ENCODE measurements at regions not wholly inside any gene's neighbourhood (a gene's known extent, or its start where the extent isn't known, plus 50 kb on each side); places are given as distances from the start of the nearest gene placed in this dataset.

GRCh38 chr7:156069891-156070290 is 257.6 kb upstream of the SHH start:
- no peak for DNase-seq (ENCODE audit: low spot score)

- DNase-seq (ENCODE audit: low spot score), result no peak
These were observed 254.9 kb upstream of the SHH start for GRCh38 chr7:156067156-156067555.

DNA sequence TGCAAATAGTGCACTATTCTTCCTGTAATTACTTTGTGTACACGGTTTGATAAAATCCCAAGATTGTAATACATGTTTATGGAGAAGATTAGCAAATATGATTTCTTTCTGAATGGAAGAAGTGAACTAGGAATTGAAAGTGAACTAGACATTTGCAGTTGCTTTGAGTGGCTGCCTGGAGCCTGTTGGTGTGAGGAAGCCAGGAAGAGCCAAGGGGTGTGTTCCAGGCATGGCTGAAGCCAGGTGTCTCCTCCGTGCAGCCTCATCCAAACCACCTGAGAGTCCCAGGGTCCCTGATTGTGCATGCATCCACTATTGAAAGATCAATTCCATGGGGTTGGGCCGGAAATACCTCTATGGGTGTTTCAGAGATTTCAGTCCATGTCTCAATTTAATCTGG is 253.1 kb upstream of the SHH start:
- no peak for DNase-seq (ENCODE audit: low spot score)

GRCh38 chr7:156064971-156065386 is 252.7 kb upstream of the SHH start:
- DNase-seq (ENCODE audit: low spot score), result peak; percentile 65

- DNase-seq (ENCODE audit: low spot score), result no peak
These were observed 251.1 kb upstream of the SHH start for GRCh38 chr7:156063241-156063810.

- DNase-seq (ENCODE audit: low spot score), result no peak
These were observed 250.0 kb upstream of the SHH start for GRCh38 chr7:156062286-156062685.

DNA sequence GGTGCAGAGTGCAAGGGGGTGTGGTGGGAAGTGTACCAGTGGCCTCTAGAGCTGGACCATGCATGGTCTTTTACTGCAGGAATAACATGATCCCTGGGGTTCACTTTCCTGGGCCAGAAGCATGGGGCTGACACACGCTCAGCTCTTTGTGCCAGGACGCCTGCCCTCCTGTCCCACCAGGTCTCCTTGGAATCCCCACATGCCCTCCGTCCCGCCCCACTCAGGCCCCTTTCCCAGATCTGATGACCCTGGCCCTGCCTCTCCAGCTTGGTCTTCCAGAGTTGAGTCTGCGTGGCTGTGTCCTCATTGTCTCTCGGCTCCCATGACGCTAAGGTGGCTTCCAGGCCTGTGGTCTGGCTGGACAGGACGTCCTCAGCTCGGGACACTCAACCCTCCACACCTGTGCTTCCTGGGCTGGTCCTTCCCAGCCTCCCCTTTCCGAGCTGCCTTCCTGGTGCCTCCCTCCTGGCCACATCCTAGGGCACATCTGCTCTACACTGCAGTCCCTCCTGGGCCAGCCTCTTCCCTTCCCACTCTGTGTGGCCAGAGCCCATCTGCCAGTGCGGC is 249.5 kb upstream of the SHH start:
- DNase-seq (ENCODE audit: low spot score), result no peak

DNA sequence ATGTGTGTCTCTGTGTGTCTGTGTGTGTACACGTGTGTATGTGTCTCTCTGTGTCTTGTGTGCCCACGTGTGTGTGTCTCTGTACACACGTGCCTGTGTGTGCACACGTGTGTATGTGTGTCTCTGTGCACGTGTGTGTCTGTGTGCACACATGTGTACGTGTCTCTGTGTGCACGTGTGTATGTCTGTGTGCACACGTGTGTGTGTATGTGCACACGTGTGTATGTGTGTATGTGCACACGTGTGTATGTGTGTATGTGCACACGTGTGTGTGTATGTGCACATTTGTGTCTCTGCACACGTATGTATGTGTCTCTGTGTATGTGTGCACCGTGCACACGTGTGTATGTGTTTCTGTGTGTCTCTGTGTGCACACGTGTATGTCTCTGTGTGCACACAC is 248.7 kb upstream of the SHH start:
- DNase-seq (ENCODE audit: low spot score), result no peak

- no peak for DNase-seq (ENCODE audit: low spot score)
These were observed 247.1 kb upstream of the SHH start for GRCh38 chr7:156059369-156059768.

GRCh38 chr7:156058248-156058647 is 246.0 kb upstream of the SHH start:
- DNase-seq (ENCODE audit: low spot score), result no peak

- DNase-seq (ENCODE audit: low spot score), result no peak
These were observed 244.3 kb upstream of the SHH start for GRCh38 chr7:156056534-156056933.

DNA sequence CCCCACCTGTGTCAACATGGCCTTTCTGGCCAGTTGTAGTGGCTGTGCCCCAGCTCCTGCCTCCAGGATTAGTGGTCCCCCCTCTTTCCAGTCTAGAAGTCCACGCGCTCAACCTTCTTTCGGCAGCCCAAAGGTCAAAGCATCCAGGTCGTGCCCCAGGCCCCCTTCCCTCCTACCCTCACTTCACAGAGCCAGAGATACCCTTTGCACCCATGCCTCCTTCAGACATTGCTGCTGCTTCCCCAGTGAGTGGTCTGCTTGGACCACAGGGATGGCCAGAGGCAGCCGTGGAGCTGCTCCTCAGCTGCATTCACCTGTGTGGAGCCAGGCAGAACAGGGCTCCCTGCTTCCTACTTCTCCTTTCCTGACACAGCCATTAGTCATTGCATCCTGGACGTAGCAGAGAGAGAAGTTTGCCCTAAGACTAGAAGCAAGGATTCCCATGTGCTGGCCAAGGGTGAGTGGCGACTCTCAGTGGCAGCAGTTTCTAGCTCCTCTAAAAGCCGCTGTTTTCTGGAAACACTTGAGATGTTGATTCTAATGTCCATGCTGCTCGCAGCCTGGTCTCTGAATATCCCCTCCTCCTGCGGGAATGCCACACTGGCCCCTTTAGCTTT is 243.1 kb upstream of the SHH start:
- DNase-seq (ENCODE audit: low spot score), result no peak

- DNase-seq (ENCODE audit: low spot score), result no peak
These were observed 239.6 kb upstream of the SHH start for GRCh38 chr7:156051884-156052283.

- no peak for DNase-seq (ENCODE audit: low spot score)
These were observed 238.6 kb upstream of the SHH start for GRCh38 chr7:156050636-156051569.

GRCh38 chr7:156049366-156049765 is 237.1 kb upstream of the SHH start:
- DNase-seq (ENCODE audit: low spot score), result no peak

GRCh38 chr7:156046031-156046560 is 233.8 kb upstream of the SHH start:
- no peak for DNase-seq (ENCODE audit: low spot score)

- no peak for DNase-seq (ENCODE audit: low spot score)
These were observed 231.3 kb upstream of the SHH start for GRCh38 chr7:156043416-156044178.

- no peak for DNase-seq (ENCODE audit: low spot score)
These were observed 229.1 kb upstream of the SHH start for GRCh38 chr7:156041398-156041797.

GRCh38 chr7:156039971-156040677 is 227.9 kb upstream of the SHH start:
- DNase-seq (ENCODE audit: low spot score), result no peak

- no peak for DNase-seq (ENCODE audit: low spot score)
These were observed 226.9 kb upstream of the SHH start for GRCh38 chr7:156039194-156039593.

DNA sequence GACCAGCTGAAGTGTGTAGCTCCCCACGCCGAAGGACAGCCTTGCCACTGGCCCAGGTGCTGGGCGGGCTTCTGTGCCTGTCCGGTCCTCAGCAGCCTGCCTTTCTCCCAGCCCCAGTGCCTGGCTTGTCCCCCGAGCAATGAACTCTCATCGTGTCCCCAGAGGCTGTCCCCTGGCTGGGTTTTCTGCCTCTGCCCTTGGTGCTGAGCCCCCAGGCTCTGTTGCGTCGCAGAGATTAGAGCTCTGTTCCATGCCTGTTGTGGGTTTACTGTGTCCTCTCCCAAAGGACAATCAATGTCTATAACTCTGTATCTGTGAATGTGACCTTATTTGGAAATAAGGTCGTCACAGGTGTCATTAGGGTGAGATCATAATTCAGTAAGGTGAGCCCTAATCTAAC is 226.1 kb upstream of the SHH start:
- no peak for DNase-seq (ENCODE audit: low spot score)

All from A172 (cell line).